Activated CD8-positive, alpha-beta T cell treated with anti-CD3 and anti-CD28 coated beads, Interleukin-2, amount 10 ng/mL, durations not matched to agents 7 days and 5 days (primary cell): ENCODE measurements at regions not wholly inside any gene's neighbourhood (a gene's known extent, or its start where the extent isn't known, plus 50 kb on each side); places are given as distances from the start of the nearest gene placed in this dataset.

Experiments used
- ATAC-seq: fragments of 150-1000 bp; cut with Tn5 transposase; one replicate; pipeline ENCODE4 v1.10.0; 2021; ENCODE audit warnings: moderate library complexity
- CTCF ChIA-PET: fragments of 350-600 bp; sonication (Branson Sonifier 250); formaldehyde crosslinking; loops from one replicate; lab custom pipeline; 2021; ENCODE audit warnings: antibody characterized with exemption; lab: Charles Lee
- POLR2A ChIA-PET: fragments of 350-600 bp; sonication (Branson Sonifier 250); formaldehyde crosslinking; loops from one replicate; lab custom pipeline; 2021; ENCODE audit warnings: antibody characterized with exemption; lab: Charles Lee
- DNase-seq: peaks from one replicate; pipeline ENCODE4 v3.0.0-alpha.2; 2020
- H3K27ac Mint-ChIP-seq: one replicate; pipeline ENCODE4 v1.8.0; 2021; ENCODE audit warnings: mild to moderate bottlenecking, mixed read lengths
- H3K27me3 Mint-ChIP-seq: one replicate; pipeline ENCODE4 v1.8.0; 2021; ENCODE audit warnings: low read depth, mixed read lengths
- H3K36me3 Mint-ChIP-seq: one replicate; pipeline ENCODE4 v1.8.0; 2021; ENCODE audit warnings: low read depth, mixed read lengths
- H3K4me1 Mint-ChIP-seq: one replicate; pipeline ENCODE4 v1.8.0; 2021; ENCODE audit warnings: low read depth, mixed read lengths
- H3K4me3 Mint-ChIP-seq: one replicate; pipeline ENCODE4 v1.8.0; 2021; ENCODE audit warnings: mild to moderate bottlenecking, mixed read lengths
- H3K9me3 Mint-ChIP-seq: one replicate; pipeline ENCODE4 v1.8.0; 2022; ENCODE audit warnings: mixed read lengths; ENCODE audit not compliant: insufficient read depth

- DNase-seq (no peak), ATAC-seq (no peak)
- no peaks in the 10 kb centered on the region for H3K4me1 Mint-ChIP-seq
- H3K27ac Mint-ChIP-seq = no peak overlapping the region
- H3K9me3 Mint-ChIP-seq = no peaks in the 10 kb centered on the region
- H3K36me3 Mint-ChIP-seq = no peaks in the 10 kb centered on the region
- ChIA-PET CTCF (no interaction called here), POLR2A (no interaction called here)
- no peak overlapping the region for H3K4me3 Mint-ChIP-seq
- H3K27me3 Mint-ChIP-seq = peaks cover 5% of the 10 kb centered on the region
These were observed 73.4 kb downstream of the NTMT2 start for GRCh38 chr1:170219163-170219562.

- ATAC-seq (no peak), DNase-seq (no peak)
- no peak overlapping the region for H3K4me3 Mint-ChIP-seq
- H3K27ac Mint-ChIP-seq = no peak overlapping the region
- POLR2A ChIA-PET = no interaction called here
- CTCF ChIA-PET = no interaction called here
- H3K36me3 Mint-ChIP-seq = no peaks in the 10 kb centered on the region
- peaks cover 2% of the 10 kb centered on the region for H3K27me3 Mint-ChIP-seq
- no peaks in the 10 kb centered on the region for H3K9me3 Mint-ChIP-seq
- no peaks in the 10 kb centered on the region for H3K4me1 Mint-ChIP-seq
These were observed 75.3 kb downstream of the NTMT2 start for GRCh38 chr1:170221031-170221430.

- DNase-seq (no peak), ATAC-seq (no peak)
- ChIA-PET POLR2A (no interaction called here), CTCF (no interaction called here)
- H3K4me1 Mint-ChIP-seq = no peaks in the 10 kb centered on the region
- H3K27me3 Mint-ChIP-seq = peaks cover 3% of the 10 kb centered on the region
- no peak overlapping the region for H3K4me3 Mint-ChIP-seq
- H3K9me3 Mint-ChIP-seq = no peaks in the 10 kb centered on the region
- no peaks in the 10 kb centered on the region for H3K36me3 Mint-ChIP-seq
- no peak overlapping the region for H3K27ac Mint-ChIP-seq
These were observed 75.7 kb downstream of the NTMT2 start for GRCh38 chr1:170221495-170221894.

DNA sequence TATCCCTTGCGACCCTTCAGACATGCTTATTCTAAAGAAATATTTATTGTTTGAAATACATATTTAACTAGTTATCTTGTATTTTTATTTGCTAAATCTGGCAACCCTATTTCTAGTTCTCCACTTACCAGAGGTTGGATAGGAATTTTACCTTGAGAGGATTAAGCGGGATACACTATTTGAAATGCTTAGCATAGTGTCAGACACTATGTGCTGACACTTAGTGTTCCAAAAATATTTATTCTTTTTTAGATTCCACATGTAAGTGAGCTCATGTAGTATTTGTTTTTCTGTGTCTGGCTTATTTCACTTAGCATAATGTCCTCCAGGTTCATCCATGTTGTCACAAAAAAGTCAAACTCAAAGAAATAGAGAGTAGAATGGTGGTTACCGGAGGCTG lies 78.7 kb downstream of the NTMT2 start:
- H3K36me3 Mint-ChIP-seq = no peaks in the 10 kb centered on the region
- ATAC-seq (no peak), DNase-seq (no peak)
- CTCF ChIA-PET = no interaction called here
- no peaks in the 10 kb centered on the region for H3K9me3 Mint-ChIP-seq
- peaks cover 6% of the 10 kb centered on the region for H3K27me3 Mint-ChIP-seq
- POLR2A ChIA-PET = no interaction called here
- no peak overlapping the region for H3K27ac Mint-ChIP-seq
- no peak overlapping the region for H3K4me3 Mint-ChIP-seq
- no peaks in the 10 kb centered on the region for H3K4me1 Mint-ChIP-seq

- ChIA-PET POLR2A (no interaction called here), CTCF (no interaction called here)
- no peaks in the 10 kb centered on the region for H3K4me1 Mint-ChIP-seq
- no peaks in the 10 kb centered on the region for H3K36me3 Mint-ChIP-seq
- H3K4me3 Mint-ChIP-seq = no peak overlapping the region
- no peak overlapping the region for H3K27ac Mint-ChIP-seq
- H3K9me3 Mint-ChIP-seq = no peaks in the 10 kb centered on the region
- no peak for DNase-seq
- ATAC-seq = no peak
- H3K27me3 Mint-ChIP-seq = peaks cover 6% of the 10 kb centered on the region
These were observed 80.2 kb downstream of the NTMT2 start for GRCh38 chr1:170225781-170226530.

DNA sequence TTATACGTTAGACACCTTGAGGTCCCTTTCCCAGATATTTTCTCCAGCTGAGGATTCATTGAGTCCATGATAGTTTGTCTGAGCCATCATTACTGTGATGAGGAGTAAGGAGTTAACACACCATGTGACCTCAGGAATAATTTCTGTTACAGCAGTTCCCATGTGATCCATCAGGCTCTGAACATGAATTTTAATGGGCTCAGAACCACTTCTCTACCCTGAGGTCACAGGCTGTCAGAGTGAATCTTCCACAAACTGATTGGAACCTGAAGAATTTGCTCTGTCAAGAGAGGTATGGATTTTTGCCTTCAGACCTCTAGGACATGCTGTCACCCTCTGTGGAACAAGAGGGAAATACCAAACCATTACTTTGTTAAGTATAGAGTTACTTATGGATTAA lies 81.0 kb downstream of the NTMT2 start:
- H3K4me3 Mint-ChIP-seq = no peak overlapping the region
- POLR2A ChIA-PET = no interaction called here
- no peak for ATAC-seq
- H3K4me1 Mint-ChIP-seq = no peaks in the 10 kb centered on the region
- H3K27me3 Mint-ChIP-seq = peaks cover 6% of the 10 kb centered on the region
- DNase-seq = no peak
- H3K9me3 Mint-ChIP-seq = no peaks in the 10 kb centered on the region
- H3K27ac Mint-ChIP-seq = no peak overlapping the region
- CTCF ChIA-PET = no interaction called here
- no peaks in the 10 kb centered on the region for H3K36me3 Mint-ChIP-seq

DNA sequence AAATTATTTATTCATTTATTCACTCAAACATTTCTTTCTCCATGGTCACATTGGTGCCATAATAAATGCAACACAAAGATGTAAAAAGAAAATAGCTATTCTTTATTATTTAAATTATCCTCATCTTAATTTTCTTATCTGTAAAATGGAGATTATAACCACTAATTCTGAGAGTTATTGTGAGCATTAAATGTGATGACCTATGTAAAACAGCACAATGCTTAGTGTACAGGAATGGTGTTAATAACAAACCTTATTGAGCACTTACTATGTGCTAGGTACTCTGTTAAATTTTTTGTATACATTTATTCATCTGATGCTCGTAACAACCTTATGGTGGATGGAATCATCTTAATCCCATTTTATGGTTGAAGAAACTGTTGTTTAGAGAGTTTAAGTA lies 84.6 kb downstream of the NTMT2 start:
- ChIA-PET CTCF (no interaction called here), POLR2A (no interaction called here)
- Mint-ChIP-seq H3K36me3 (no peaks in the 10 kb centered on the region), H3K9me3 (no peaks in the 10 kb centered on the region), H3K27ac (no peak overlapping the region), H3K27me3 (peaks cover 9% of the 10 kb centered on the region), H3K4me1 (no peaks in the 10 kb centered on the region), H3K4me3 (no peak overlapping the region)
- ATAC-seq = no peak
- DNase-seq = no peak

DNA sequence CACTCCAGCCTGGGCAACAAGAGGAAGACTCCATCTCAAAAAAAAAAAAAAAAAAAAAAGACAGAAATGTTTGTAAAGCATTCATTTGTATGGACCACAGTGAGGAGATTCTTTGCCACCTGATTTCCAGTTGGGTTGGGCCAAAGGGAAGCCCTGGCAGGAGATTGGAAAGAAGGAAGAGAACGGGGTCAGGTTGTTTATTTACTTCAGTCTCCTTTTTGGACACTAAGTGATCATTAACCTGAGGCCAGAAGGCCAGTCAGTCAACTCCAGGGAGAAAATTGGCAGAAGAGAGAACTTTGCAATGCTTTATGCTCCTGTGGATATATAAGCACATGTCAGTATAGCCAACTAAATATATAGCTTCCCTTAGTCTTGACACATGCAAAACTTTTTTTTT lies 85.9 kb downstream of the NTMT2 start:
- ATAC-seq (no peak), DNase-seq (no peak)
- Mint-ChIP-seq H3K4me1 (no peaks in the 10 kb centered on the region), H3K36me3 (no peaks in the 10 kb centered on the region), H3K27ac (no peak overlapping the region), H3K27me3 (peaks cover 6% of the 10 kb centered on the region), H3K9me3 (no peaks in the 10 kb centered on the region), H3K4me3 (no peak overlapping the region)
- ChIA-PET POLR2A (no interaction called here), CTCF (no interaction called here)

GRCh38 chr1:170238704-170239391 lies 93.1 kb downstream of the NTMT2 start:
- Mint-ChIP-seq H3K4me3 (no peak overlapping the region), H3K9me3 (no peaks in the 10 kb centered on the region), H3K27ac (no peak overlapping the region), H3K36me3 (no peaks in the 10 kb centered on the region), H3K4me1 (no peaks in the 10 kb centered on the region), H3K27me3 (peaks cover 13% of the 10 kb centered on the region)
- DNase-seq = no peak
- ChIA-PET CTCF (no interaction called here), POLR2A (no interaction called here)
- no peak for ATAC-seq

DNA sequence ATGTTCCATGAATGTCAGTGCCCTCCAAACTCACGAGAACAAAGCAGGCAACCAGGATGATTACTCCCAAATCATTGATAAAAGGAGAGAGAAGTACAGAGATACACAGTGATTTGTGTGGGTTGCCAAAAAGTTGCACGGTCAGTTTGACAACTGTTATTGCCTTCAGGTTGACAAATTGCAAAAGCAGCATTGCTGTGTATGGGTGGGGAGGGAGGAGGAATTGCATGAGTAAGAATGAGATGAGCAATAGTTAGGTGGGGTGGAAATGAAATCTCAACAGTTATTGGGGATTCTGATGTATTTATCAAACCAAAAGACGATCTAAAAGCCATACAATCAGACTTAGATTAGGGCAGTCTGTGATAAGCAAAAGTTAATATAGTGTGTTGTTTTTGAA lies 93.7 kb downstream of the NTMT2 start:
- Mint-ChIP-seq H3K27me3 (peaks cover 13% of the 10 kb centered on the region), H3K4me3 (no peak overlapping the region), H3K4me1 (no peaks in the 10 kb centered on the region), H3K27ac (no peak overlapping the region), H3K9me3 (no peaks in the 10 kb centered on the region), H3K36me3 (no peaks in the 10 kb centered on the region)
- CTCF ChIA-PET = no interaction called here
- ATAC-seq (no peak), DNase-seq (no peak)
- POLR2A ChIA-PET = no interaction called here

GRCh38 chr1:170240409-170240808 lies 94.7 kb downstream of the NTMT2 start:
- Mint-ChIP-seq H3K9me3 (no peaks in the 10 kb centered on the region), H3K27me3 (peaks cover 13% of the 10 kb centered on the region), H3K36me3 (no peaks in the 10 kb centered on the region), H3K4me3 (no peak overlapping the region), H3K4me1 (no peaks in the 10 kb centered on the region), H3K27ac (no peak overlapping the region)
- no peak for ATAC-seq
- CTCF ChIA-PET = no interaction called here
- POLR2A ChIA-PET = no interaction called here
- no peak for DNase-seq

GRCh38 chr1:170241266-170241851 lies 95.6 kb downstream of the NTMT2 start:
- no peaks in the 10 kb centered on the region for H3K4me1 Mint-ChIP-seq
- CTCF ChIA-PET = no interaction called here
- no peak overlapping the region for H3K4me3 Mint-ChIP-seq
- no peak for DNase-seq
- peaks cover 15% of the 10 kb centered on the region for H3K27me3 Mint-ChIP-seq
- no peaks in the 10 kb centered on the region for H3K36me3 Mint-ChIP-seq
- ATAC-seq = no peak
- H3K27ac Mint-ChIP-seq = no peak overlapping the region
- POLR2A ChIA-PET = no interaction called here
- no peaks in the 10 kb centered on the region for H3K9me3 Mint-ChIP-seq
